HG03060 (cell line): ENCODE measurements at regions not wholly inside any gene's neighbourhood (a gene's known extent, or its start where the extent isn't known, plus 50 kb on each side); places are given as distances from the start of the nearest gene placed in this dataset.
"Not testable (repeated sequence)": the region's sequence is repeated elsewhere in the genome, so short reads cannot be mapped to it uniquely, and the experiment has no call there.

Source experiments
- ATAC-seq: cut with Tn5 transposase; IDR thresholded peaks from one replicate; pipeline ENCODE4 v1.9.1; 2021; ENCODE audit warnings: low read depth, moderate number of reproducible peaks; ENCODE audit not compliant: unreplicated experiment

GRCh38 chr3:74978684-74979083 lies 364.2 kb upstream of the CNTN3 start:
- ATAC-seq: no peak

DNA sequence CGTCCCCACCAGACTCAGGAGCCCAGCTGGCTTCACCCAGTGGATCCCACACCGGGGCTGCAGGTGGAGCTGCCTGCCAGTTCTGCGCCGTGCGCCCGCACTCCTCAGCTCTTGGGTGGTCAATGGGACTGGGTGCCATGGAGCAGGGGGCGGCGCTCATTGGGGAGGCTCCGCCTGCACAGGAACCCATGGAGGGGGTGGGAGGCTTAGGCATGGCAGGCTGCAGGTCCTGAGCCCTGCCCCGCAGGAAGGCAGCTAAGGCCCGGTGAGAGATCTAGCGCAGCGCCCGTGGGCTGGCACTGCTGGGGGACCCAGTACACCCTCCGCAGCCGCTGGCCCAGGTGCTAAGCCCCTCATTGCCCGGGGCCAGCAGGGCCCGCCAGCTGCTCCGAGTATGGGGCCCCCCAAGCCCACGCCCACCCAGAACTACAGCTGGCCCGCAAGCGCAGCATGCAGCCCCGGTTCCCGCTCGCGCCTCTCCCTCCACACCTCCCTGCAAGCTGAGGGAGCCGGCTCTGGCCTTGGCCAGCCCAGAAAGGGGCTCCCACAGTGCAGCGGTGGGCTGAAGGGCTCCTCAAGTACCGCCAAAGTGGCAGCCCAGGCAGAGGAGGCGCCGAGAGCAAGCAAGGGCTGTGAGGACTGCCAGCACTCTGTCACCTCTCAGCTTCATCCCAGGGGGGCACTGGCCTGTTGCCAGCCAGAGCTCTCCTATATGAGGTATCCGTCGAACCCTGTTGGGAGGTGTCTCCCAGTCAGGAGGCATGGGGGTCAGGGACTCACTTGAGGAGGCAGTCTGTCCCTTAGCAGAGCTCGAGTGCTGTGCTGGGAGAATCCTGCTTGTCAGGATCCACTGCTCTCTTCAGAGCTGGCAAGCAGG lies 370.8 kb upstream of the CNTN3 start:
- not testable (repeated sequence) for ATAC-seq

DNA sequence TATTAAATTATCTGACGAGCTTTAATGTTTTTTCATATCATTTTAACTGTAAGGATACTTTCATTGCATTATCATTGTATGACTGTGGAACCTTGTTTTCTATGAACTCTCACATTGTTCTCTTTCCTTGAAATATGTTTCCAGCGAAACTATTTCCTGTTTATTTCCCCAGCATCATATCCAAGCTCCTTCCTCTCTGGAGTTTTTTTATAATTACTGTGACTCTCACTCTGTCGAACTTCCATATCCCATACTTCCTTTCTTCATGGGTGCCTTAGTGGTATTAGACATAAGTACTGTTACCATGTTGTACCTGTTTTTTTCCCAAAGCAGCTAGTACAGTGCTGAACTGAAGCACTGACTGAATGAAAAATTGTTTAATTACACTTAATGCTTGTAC lies 373.6 kb upstream of the CNTN3 start:
- no peak for ATAC-seq

DNA sequence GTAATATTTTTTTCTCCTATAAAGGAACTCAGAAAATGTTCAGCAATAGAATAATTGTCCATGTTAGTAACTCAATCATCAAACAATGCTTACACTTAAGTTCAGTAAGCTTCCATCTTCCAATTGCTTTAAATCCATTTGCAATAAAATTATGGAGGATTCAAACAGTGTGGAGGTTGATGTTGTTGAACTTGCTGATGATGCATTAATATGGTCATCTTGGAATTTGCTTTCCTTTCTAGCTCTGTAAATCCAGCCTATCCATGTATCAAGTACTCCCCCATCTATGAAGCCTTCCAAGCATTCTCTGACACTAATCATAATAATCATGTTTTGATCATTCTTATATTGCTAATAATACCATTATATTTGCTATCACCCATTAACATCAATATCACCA lies 378.4 kb upstream of the CNTN3 start:
- ATAC-seq: no peak

DNA sequence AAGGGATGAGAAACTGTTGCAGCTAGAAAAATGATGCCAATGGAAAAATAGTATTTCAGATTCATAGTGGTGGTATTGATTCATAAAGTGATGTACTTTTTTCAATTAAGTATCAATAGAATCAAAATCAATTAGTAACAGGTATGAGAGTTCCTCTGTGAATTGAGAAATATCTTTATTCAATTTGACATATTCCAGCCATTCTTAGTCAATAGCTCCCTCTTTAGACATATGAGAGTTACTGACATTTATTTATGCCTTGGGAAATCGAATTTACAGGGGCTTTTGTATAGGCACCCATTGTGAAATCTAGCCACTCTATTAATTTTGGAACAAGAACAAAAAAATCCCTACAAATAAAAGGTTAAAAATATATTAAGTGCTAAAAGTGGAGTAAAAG lies 386.9 kb upstream of the CNTN3 start:
- no peak for ATAC-seq

GRCh38 chr3:75012791-75013331 lies 398.4 kb upstream of the CNTN3 start:
- ATAC-seq: no peak

GRCh38 chr3:75014008-75014407 lies 399.5 kb upstream of the CNTN3 start:
- ATAC-seq: no peak

- ATAC-seq: no peak
These were observed 400.8 kb upstream of the CNTN3 start for GRCh38 chr3:75015280-75015679.

GRCh38 chr3:75035146-75035545 lies 420.7 kb upstream of the CNTN3 start:
- ATAC-seq: no peak

DNA sequence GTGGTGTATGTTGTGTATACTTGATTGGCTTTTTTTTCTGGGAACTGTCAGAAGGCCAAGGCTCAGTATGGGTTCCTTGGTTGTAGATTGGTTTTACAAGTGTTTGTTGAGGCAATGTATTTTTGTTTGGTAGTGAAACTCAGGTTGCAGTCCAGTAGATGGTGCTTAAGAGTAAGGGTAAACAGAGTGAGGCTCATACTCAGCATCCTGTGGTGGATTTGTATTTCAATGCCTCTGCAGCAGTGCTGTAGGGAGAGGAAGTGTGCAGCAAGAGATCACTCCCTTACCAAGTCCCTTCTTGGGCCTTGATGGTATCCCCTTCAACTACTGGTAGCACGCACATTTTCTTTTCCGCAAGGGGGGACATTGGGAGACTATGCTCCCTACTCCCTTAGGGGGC lies 428.5 kb upstream of the CNTN3 start:
- no peak for ATAC-seq

DNA sequence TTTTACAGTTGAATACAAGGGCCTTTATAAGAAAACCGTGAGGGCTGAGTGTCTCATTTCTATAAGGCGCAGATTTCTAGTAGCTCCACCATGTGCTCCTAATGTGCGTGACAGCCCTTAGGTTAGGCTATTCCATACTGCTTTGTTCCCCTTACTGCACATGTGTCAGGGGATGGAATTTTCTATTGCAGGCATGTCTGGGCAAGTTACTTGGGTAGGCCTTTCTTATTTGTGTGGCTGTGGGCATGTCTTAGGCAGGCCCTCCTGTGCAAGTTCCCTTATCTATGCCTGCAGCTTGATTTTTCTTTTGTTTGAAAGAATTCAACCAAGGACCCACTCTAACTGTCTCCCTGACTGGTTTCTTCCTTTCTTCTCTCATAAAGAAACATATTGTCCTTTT lies 434.2 kb upstream of the CNTN3 start:
- no peak for ATAC-seq

DNA sequence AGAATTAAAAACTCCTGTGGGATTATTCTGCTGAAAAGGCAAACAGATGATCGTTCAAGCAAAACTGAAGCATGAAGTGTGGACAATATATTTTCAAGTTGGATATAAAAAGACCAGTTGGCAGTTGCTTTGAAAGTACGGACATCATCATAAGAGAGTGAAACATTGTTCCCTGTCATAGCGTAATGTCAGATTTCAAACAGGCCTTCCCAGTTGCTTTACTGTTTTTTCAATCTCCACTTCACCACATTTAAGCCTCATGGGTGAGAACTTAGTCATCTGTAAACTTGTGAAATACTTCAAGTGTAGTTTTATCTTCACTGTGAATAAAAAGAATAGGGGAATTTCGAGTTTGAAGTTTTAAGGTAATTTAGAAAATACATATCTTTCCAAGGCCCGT lies 435.1 kb upstream of the CNTN3 start:
- no peak for ATAC-seq

DNA sequence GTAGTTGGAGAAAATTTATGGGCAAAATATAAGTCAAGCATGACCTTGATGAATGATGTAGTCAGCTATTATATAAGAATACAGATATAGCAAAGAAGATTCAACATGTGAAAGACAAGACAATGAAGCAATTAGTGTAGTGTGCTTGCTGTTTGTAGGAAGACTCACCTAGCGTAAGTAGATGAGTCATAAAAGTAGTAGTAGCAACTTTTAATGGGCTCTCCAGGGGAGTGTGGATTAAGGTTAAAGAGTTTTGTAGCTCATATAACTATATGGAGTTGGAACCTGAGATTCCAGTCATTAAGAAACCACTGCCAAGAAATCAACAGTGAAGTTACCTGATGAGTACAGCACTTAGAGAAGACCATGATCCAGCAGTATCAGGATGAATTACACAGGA lies 444.7 kb upstream of the CNTN3 start:
- ATAC-seq: no peak

- ATAC-seq: no peak
These were observed 447.3 kb upstream of the CNTN3 start for GRCh38 chr3:75061806-75062205.

DNA sequence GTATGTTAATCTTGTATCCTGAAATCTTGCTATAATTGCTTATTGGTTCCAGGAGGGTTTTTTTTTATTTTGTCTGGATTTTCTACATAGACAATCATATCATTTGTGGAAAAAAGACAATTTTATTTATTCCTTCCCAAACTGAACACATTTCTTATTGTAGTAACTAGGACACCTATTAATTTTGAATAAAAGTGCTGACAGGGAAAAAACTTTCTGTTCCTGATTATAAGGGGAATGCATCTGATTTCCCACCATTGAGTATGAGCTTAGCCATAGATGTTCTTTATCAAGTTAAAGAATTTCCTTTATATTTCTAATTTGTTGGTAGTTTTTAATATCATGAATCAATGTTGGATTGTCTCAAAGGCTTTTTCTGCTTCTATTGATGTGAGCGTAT lies 460.7 kb upstream of the CNTN3 start:
- ATAC-seq: no peak

DNA sequence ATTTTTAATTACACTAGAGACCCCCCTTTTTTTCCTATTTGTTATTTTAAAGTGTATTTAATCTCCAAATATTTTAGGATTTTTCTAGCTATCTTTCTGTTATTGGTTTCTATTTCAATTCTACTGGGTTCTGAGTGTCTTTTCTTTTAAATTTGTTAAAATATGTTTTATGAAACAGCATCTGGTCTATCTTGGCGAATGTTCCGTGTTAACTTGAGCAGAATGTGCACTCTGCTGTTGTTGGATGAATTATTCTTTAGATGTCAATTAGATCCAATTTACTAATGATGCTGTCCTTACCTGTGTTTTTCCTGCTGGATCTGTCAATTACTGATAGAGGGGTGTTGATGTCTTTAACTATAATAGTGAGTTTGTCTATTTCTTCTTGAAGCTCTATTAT lies 462.0 kb upstream of the CNTN3 start:
- no peak for ATAC-seq

- no peak for ATAC-seq
These were observed 463.8 kb upstream of the CNTN3 start for GRCh38 chr3:75078290-75078689.

DNA sequence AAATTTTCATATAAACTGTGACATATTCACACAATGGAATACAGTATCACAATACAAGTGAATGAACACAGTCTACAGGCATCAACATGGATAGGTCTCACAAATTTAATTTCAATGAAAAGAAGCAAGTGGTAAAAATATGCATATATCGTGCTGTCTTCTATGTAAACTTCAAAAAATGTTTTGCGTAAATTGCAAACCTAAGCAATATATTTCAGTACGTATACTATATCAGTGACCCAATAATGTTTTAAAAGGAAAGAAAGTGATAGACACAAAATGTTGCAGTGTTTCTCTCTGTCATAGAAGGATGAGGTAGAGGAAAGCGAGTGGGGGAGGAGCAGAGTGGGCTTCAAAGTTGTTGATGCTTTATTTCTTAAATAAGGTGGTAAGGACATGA lies 468.4 kb upstream of the CNTN3 start:
- no peak for ATAC-seq

- ATAC-seq: no peak
These were observed 475.4 kb upstream of the CNTN3 start for GRCh38 chr3:75089841-75090240.

DNA sequence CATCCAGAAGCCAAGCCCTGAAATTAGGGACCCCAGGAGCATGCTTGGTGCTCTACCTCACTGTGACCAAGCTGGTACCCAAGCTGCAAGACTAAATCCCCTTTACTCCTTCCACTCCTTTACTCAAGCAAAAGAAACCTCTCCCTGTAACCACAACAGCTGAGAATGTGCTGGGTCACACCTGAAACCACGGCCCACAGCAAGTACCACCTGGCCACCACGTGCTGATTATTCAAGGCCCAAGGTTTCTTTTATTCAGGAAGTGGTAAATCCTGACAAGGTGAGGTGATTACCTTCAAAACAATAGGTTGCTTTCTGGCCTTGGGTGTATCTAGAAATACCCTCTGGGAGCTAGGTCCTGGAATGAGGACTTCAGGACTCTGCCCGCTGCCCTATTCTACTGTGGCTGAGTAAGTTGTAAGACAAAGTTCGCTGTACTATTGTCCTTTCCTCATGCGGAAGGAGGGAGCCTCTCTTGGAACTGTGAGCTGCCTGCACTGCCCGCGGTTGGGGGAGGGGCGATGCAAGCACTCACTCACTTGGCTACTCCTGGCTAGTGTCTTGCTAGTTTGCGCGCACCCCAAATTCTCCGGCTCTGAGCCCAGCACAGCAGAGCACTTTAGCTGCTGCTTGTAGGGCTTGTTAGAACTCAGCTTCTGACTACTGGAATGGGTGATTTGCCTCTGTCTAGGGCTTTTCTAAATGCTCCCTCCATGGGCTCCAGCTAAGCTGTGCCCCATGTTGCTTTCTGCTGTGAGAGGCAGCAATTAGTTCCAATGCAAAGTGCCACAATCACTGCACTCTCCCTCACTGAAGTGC lies 487.1 kb upstream of the CNTN3 start:
- ATAC-seq: no peak

DNA sequence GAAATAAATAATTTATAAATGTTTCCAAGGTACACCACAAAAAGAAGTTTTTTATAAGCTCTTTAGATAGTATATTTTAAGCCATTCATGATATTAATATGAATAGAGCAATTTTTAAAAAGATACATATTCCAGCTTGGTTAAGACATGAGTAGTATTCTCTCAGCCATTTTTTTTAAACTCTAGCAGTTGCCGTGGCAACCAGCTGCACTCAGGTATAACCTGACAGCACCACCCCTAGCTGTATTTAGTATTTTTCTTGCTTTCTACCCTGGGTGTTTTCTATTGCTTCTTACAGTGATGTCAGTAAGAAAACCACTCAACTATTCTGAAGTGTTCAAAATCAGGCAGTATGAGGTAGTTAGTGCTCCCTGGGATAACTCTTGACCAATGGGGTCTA lies 496.3 kb upstream of the CNTN3 start:
- ATAC-seq: no peak

DNA sequence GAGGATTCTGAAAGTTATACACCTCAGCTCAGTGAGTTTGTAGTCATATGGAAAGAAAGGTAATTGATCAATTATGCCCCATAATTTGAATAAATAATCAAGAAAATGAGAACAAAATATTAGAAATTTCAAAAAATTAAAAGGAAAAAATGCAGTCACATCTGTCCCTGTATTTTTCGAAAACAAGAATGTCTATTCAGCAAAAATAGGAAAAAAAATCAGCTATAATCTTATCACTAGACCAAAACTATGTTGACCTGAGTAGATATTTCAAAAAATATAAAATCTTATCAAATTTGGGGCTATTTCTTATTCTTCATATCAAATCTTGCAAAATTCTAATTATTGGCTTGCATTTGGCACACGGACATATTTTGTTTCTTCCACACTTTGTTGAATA lies 501.2 kb upstream of the CNTN3 start:
- no peak for ATAC-seq
